CD4-positive, alpha-beta memory T cell (primary cell): ENCODE measurements at regions not wholly inside any gene's neighbourhood (a gene's known extent, or its start where the extent isn't known, plus 50 kb on each side); places are given as distances from the start of the nearest gene placed in this dataset.

Experiments
- CTCF ChIA-PET: fragments of 350-600 bp; sonication (Branson Sonifier 250); formaldehyde crosslinking; loops from one replicate; lab custom pipeline; 2021; ENCODE audit warnings: inconsistent platforms; ENCODE audit not compliant: partially characterized antibody; lab: Charles Lee
- POLR2A ChIA-PET: fragments of 350-600 bp; sonication (Branson Sonifier 250); formaldehyde crosslinking; loops from one replicate; lab custom pipeline; 2021; ENCODE audit not compliant: partially characterized antibody; lab: Charles Lee
- DNase-seq, 5 donors: peaks; one replicate each; pipeline versions ENCODE4 v3.0.0 to v3.0.0-alpha.2; 2020 to 2022; ENCODE audit warnings: mixed read lengths in 1 of 5
- H3K27ac ChIP-seq: one replicate; pipeline ENCODE4 v1.7.0; 2013; ENCODE audit warnings: low read depth, low read length
- H3K27me3 ChIP-seq: 2 replicates; pipeline ENCODE4 v1.7.0; 2013; ENCODE audit warnings: mild to moderate bottlenecking, low read length, moderate library complexity; ENCODE audit not compliant: insufficient read depth
- H3K36me3 ChIP-seq: 2 replicates; pipeline ENCODE4 v1.7.0; 2013; ENCODE audit warnings: mild to moderate bottlenecking, low read length, moderate library complexity; ENCODE audit not compliant: insufficient read depth
- H3K4me1 ChIP-seq: 2 replicates; pipeline ENCODE4 v1.7.0; 2013; ENCODE audit warnings: mild to moderate bottlenecking, low read length, moderate library complexity; ENCODE audit not compliant: insufficient read depth
- H3K4me3 ChIP-seq, 2 donors: one replicate each; pipeline ENCODE4 v1.7.0; 2013; ENCODE audit warnings: low read length in 2 of 2, mild to moderate bottlenecking in 1 of 2
- H3K9me3 ChIP-seq, 2 donors: one replicate each; pipeline ENCODE4 v1.7.0; 2013; ENCODE audit warnings: low read length in 2 of 2, control low read depth in 1 of 2; ENCODE audit not compliant: control insufficient read depth in 1 of 2
- H3K27ac Mint-ChIP-seq, 7 donors: one replicate each; pipeline ENCODE4 v1.8.0; 2020 to 2021; ENCODE audit warnings: mixed read lengths in 7 of 7, mild to moderate bottlenecking in 6 of 7, inconsistent platforms in 3 of 7, moderate library complexity in 3 of 7
- H3K27me3 Mint-ChIP-seq, 2 donors: one replicate each; pipeline ENCODE4 v1.8.0; 2020 to 2021; ENCODE audit warnings: mixed read lengths in 2 of 2
- H3K36me3 Mint-ChIP-seq, 2 donors: one replicate each; pipeline ENCODE4 v1.8.0; 2020 to 2021; ENCODE audit warnings: mixed read lengths in 2 of 2, inconsistent platforms in 1 of 2, mild to moderate bottlenecking in 1 of 2
- H3K4me1 Mint-ChIP-seq, 4 donors: one replicate each; pipeline ENCODE4 v1.8.0; 2020 to 2021; ENCODE audit warnings: mixed read lengths in 4 of 4, mild to moderate bottlenecking in 1 of 4
- H3K4me3 Mint-ChIP-seq, 8 donors: one replicate each; pipeline ENCODE4 v1.8.0; 2020 to 2021; ENCODE audit warnings: mixed read lengths in 8 of 8, mild to moderate bottlenecking in 7 of 8, moderate library complexity in 6 of 8, inconsistent platforms in 3 of 8
- H3K9me3 Mint-ChIP-seq, 8 donors: one replicate each; pipeline ENCODE4 v1.8.0; 2020 to 2021; ENCODE audit warnings: mixed read lengths in 8 of 8, mild to moderate bottlenecking in 5 of 8, inconsistent platforms in 3 of 8, moderate library complexity in 1 of 8
- intact Hi-C: fragments of 100-400 bp; cut with micrococcal nuclease; formaldehyde crosslinking; loops from one replicate; pipeline ENCODE4 v1.15.1; 2023

GRCh38 chr12:30858471-30858870 is 68.1 kb upstream of the TSPAN11 start:
- no peaks in the 10 kb centered on the region for H3K4me1 Mint-ChIP-seq
- H3K9me3 Mint-ChIP-seq, result no peaks in the 10 kb centered on the region
- Histone ChIP-seq H3K4me1 (no peaks in the 10 kb centered on the region), H3K27me3 (no peaks in the 10 kb centered on the region), H3K27ac (no peak overlapping the region), H3K36me3 (no peaks in the 10 kb centered on the region), H3K4me3 (no peak overlapping the region), H3K9me3 (no peaks in the 10 kb centered on the region)
- peaks cover 0 to 3% of the 10 kb centered on the region in 2 donors for H3K27me3 Mint-ChIP-seq
- ChIA-PET CTCF (interaction anchor here (0.9 kb wide), 1 partner anchor 11 kb away, joined by 3 read pairs; no protein-coding TSS in a partner anchor), POLR2A (no interaction called here)
- no peak overlapping the region for H3K4me3 Mint-ChIP-seq
- H3K27ac Mint-ChIP-seq, result no peak overlapping the region
- DNase-seq, result no peak
- H3K36me3 Mint-ChIP-seq, result no peaks in the 10 kb centered on the region
- intact Hi-C loops, result loop anchor here (10.0 kb wide), 1 partner anchor 104 kb away; the partner anchor contains the start of gene CAPRIN2

- ChIA-PET CTCF (no interaction called here), POLR2A (no interaction called here)
- DNase-seq, result no peak
- H3K27me3 ChIP-seq, result no peaks in the 10 kb centered on the region
- Mint-ChIP-seq H3K27me3 (no peaks in the 10 kb centered on the region), H3K27ac (no peak overlapping the region), H3K4me3 (no peak overlapping the region), H3K36me3 (peaks cover 0 to 4% of the 10 kb centered on the region in 2 donors), H3K4me1 (peaks cover 3 to 10% (median 6%) of the 10 kb centered on the region in 4 donors), H3K9me3 (peaks cover 0 to 2% (median 0%) of the 10 kb centered on the region in 8 donors)
- H3K4me1 ChIP-seq, result no peaks in the 10 kb centered on the region
- intact Hi-C loops, result loop anchor here (10.0 kb wide), 1 partner anchor 99 kb away; the partner anchor contains the start of gene CAPRIN2
- H3K36me3 ChIP-seq, result no peaks in the 10 kb centered on the region
- no peaks in the 10 kb centered on the region for H3K9me3 ChIP-seq
- H3K27ac ChIP-seq, result no peak overlapping the region
- no peak overlapping the region for H3K4me3 ChIP-seq
Observed at GRCh38 chr12:30853561-30854133, 72.9 kb upstream of the TSPAN11 start.

GRCh38 chr12:30850684-30851083 is 75.9 kb upstream of the TSPAN11 start:
- ChIA-PET POLR2A (interaction anchor here (1.2 kb wide), 1 partner anchor 96 kb away, joined by 3 read pairs; the partner anchor contains the start of gene CAPRIN2), CTCF (interaction anchor here (0.8 to 6.8 kb wide), 10 partner anchors 10 to 424 kb away, joined by 3 to 68 read pairs (median 5); no protein-coding TSS in a partner anchor)
- no peaks in the 10 kb centered on the region for H3K27me3 ChIP-seq
- intact Hi-C loops, result loop anchor here (1.0 to 10.0 kb wide), 2 partner anchors 96 to 422 kb away; partner anchors contain the start of gene CAPRIN2
- no peak overlapping the region for H3K27ac ChIP-seq
- peak overlapping the region in 1 of 8 donors; percentile 32 for H3K4me3 Mint-ChIP-seq
- peaks cover 3 to 11% (median 7%) of the 10 kb centered on the region in 4 donors for H3K4me1 Mint-ChIP-seq
- peak overlapping the region in 1 of 7 donors; percentile 77 for H3K27ac Mint-ChIP-seq
- no peak for DNase-seq
- H3K4me3 ChIP-seq, result no peak overlapping the region
- no peaks in the 10 kb centered on the region for H3K36me3 ChIP-seq
- H3K36me3 Mint-ChIP-seq, result peaks cover 0 to 4% of the 10 kb centered on the region in 2 donors
- H3K9me3 Mint-ChIP-seq, result peaks cover 0 to 2% (median 0%) of the 10 kb centered on the region in 8 donors
- no peaks in the 10 kb centered on the region for H3K27me3 Mint-ChIP-seq
- no peaks in the 10 kb centered on the region for H3K9me3 ChIP-seq
- no peaks in the 10 kb centered on the region for H3K4me1 ChIP-seq

GRCh38 chr12:30847259-30847658 is 79.3 kb upstream of the TSPAN11 start:
- Histone ChIP-seq H3K36me3 (no peaks in the 10 kb centered on the region), H3K4me1 (no peaks in the 10 kb centered on the region), H3K9me3 (no peaks in the 10 kb centered on the region), H3K27me3 (no peaks in the 10 kb centered on the region), H3K27ac (no peak overlapping the region), H3K4me3 (no peak overlapping the region)
- Mint-ChIP-seq H3K27ac (no peak overlapping the region), H3K4me1 (peaks cover 4 to 14% (median 9%) of the 10 kb centered on the region in 4 donors), H3K36me3 (peaks cover 0 to 4% of the 10 kb centered on the region in 2 donors), H3K4me3 (no peak overlapping the region), H3K9me3 (peaks cover 0 to 2% (median 0%) of the 10 kb centered on the region in 8 donors), H3K27me3 (no peaks in the 10 kb centered on the region)
- CTCF ChIA-PET, result interaction anchor here (0.7 to 6.8 kb wide), 20 partner anchors 9 to 1538 kb away, joined by 3 to 68 read pairs (median 4); no protein-coding TSS in a partner anchor
- intact Hi-C loops, result loop anchor here (1.0 to 10.0 kb wide), 4 partner anchors 140 to 1772 kb away; no protein-coding TSS in a partner anchor
- peak in 4 of 5 donors; percentile 52 to 62 (median 58) for DNase-seq
- POLR2A ChIA-PET, result no interaction called here

GRCh38 chr12:30846776-30847175 is 79.8 kb upstream of the TSPAN11 start:
- H3K27ac ChIP-seq, result no peak overlapping the region
- no peaks in the 10 kb centered on the region for H3K27me3 ChIP-seq
- intact Hi-C loops, result loop anchor here (1.0 to 10.0 kb wide), 4 partner anchors 141 to 1772 kb away; no protein-coding TSS in a partner anchor
- no peak overlapping the region for H3K4me3 ChIP-seq
- CTCF ChIA-PET, result interaction anchor here (0.7 to 6.8 kb wide), 15 partner anchors 12 to 1383 kb away, joined by 3 to 68 read pairs (median 5); no protein-coding TSS in a partner anchor
- Mint-ChIP-seq H3K4me3 (no peak overlapping the region), H3K9me3 (no peaks in the 10 kb centered on the region), H3K27ac (no peak overlapping the region), H3K27me3 (no peaks in the 10 kb centered on the region), H3K36me3 (peaks cover 0 to 4% of the 10 kb centered on the region in 2 donors), H3K4me1 (peaks cover 3 to 11% (median 7%) of the 10 kb centered on the region in 4 donors)
- no peak for DNase-seq
- POLR2A ChIA-PET, result no interaction called here
- no peaks in the 10 kb centered on the region for H3K4me1 ChIP-seq
- no peaks in the 10 kb centered on the region for H3K36me3 ChIP-seq
- H3K9me3 ChIP-seq, result no peaks in the 10 kb centered on the region

- intact Hi-C loops, result loop anchor here (5.0 to 10.0 kb wide), 3 partner anchors 142 to 1771 kb away; no protein-coding TSS in a partner anchor
- H3K4me3 ChIP-seq, result no peak overlapping the region
Observed at GRCh38 chr12:30845676-30846075, 80.9 kb upstream of the TSPAN11 start.

GRCh38 chr12:30843211-30843610 is 83.3 kb upstream of the TSPAN11 start:
- H3K27me3 Mint-ChIP-seq, result peaks cover 2 to 3% of the 10 kb centered on the region in 2 donors
- ChIA-PET CTCF (interaction anchor here (0.7 to 5.2 kb wide), 5 partner anchors 9 to 1323 kb away, joined by 3 to 28 read pairs (median 5); no protein-coding TSS in a partner anchor), POLR2A (no interaction called here)
- DNase-seq, result no peak
- no peak overlapping the region for H3K4me3 Mint-ChIP-seq
- Histone ChIP-seq H3K36me3 (no peaks in the 10 kb centered on the region), H3K4me1 (no peaks in the 10 kb centered on the region), H3K27me3 (no peaks in the 10 kb centered on the region), H3K27ac (no peak overlapping the region), H3K9me3 (no peaks in the 10 kb centered on the region), H3K4me3 (no peak overlapping the region)
- peaks cover 0 to 6% (median 2%) of the 10 kb centered on the region in 4 donors for H3K4me1 Mint-ChIP-seq
- no peaks in the 10 kb centered on the region for H3K36me3 Mint-ChIP-seq
- no peaks in the 10 kb centered on the region for H3K9me3 Mint-ChIP-seq
- H3K27ac Mint-ChIP-seq, result peak overlapping the region in 1 of 7 donors; percentile 14
- intact Hi-C loops, result loop anchor here (10.0 kb wide), 2 partner anchors 1528 to 1768 kb away; no protein-coding TSS in a partner anchor

More at GRCh38 chr12:30845676-30846075, 80.9 kb upstream of the TSPAN11 start:
- Mint-ChIP-seq H3K4me1 (peaks cover 0 to 6% (median 2%) of the 10 kb centered on the region in 4 donors), H3K9me3 (no peaks in the 10 kb centered on the region), H3K4me3 (no peak overlapping the region), H3K27me3 (no peaks in the 10 kb centered on the region), H3K27ac (no peak overlapping the region), H3K36me3 (no peaks in the 10 kb centered on the region)
- POLR2A ChIA-PET, result no interaction called here
- Histone ChIP-seq H3K36me3 (no peaks in the 10 kb centered on the region), H3K9me3 (no peaks in the 10 kb centered on the region), H3K27ac (no peak overlapping the region), H3K4me1 (no peaks in the 10 kb centered on the region), H3K27me3 (no peaks in the 10 kb centered on the region)
- CTCF ChIA-PET, result interaction anchor here (1.4 to 5.2 kb wide), 5 partner anchors 391 to 1326 kb away, joined by 3 to 28 read pairs (median 10); no protein-coding TSS in a partner anchor
- no peak for DNase-seq
